ENCODE measurements at regions not wholly inside any gene's neighbourhood (a gene's known extent, or its start where the extent isn't known, plus 50 kb on each side); places are given as distances from the start of the nearest gene placed in this dataset.

GRCh38 chr9:86669422-86669821 lies 277.9 kb downstream of the GAS1 start (continued):
- TF ChIP-seq CSDC2 (CRISPR knock-in tag; IDR thresholded peaks at IDR 0.05): no peak
- TF ChIP-seq ZNF8 (CRISPR knock-in tag; IDR thresholded peaks at IDR 0.05): no peak
- TF ChIP-seq ARNTL (CRISPR knock-in tag; IDR thresholded peaks at IDR 0.05; ENCODE audit: borderline replicate concordance, low read depth): no peak
- no peak for TF ChIP-seq ZNF70 (CRISPR knock-in tag; IDR thresholded peaks at IDR 0.05)
- no peak for TF ChIP-seq ESRRG (CRISPR knock-in tag; IDR thresholded peaks at IDR 0.05)

GRCh38 chr9:86668488-86668887 lies 278.8 kb downstream of the GAS1 start:
- no peak for ATAC-seq
- no peak for TF ChIP-seq ISL1 (CRISPR knock-in tag; IDR thresholded peaks at IDR 0.05)
- no peak for TF ChIP-seq ZFP3 (CRISPR knock-in tag; IDR thresholded peaks at IDR 0.05)
- TF ChIP-seq GLIS3 (CRISPR knock-in tag; IDR thresholded peaks at IDR 0.05): no peak
- TF ChIP-seq ESRRG (CRISPR knock-in tag; IDR thresholded peaks at IDR 0.05): no peak
- no peak for TF ChIP-seq ARNTL (CRISPR knock-in tag; IDR thresholded peaks at IDR 0.05; ENCODE audit: borderline replicate concordance, low read depth)
- TF ChIP-seq POU6F1 (CRISPR knock-in tag; IDR thresholded peaks at IDR 0.05; ENCODE audit: borderline replicate concordance, low read depth): no peak
- TF ChIP-seq OSR1 (CRISPR knock-in tag; IDR thresholded peaks at IDR 0.05): no peak
- TF ChIP-seq SNAI2 (CRISPR knock-in tag; IDR thresholded peaks at IDR 0.05): no peak
- TF ChIP-seq RARB (CRISPR knock-in tag; IDR thresholded peaks at IDR 0.05): no peak
- no peak for TF ChIP-seq ZNF8 (CRISPR knock-in tag; IDR thresholded peaks at IDR 0.05)
- TF ChIP-seq ZNF565 (CRISPR knock-in tag; conservative IDR thresholded peaks at IDR 0.05; ENCODE audit: low read depth): no peak
- no peak for TF ChIP-seq PATZ1 (CRISPR knock-in tag; IDR thresholded peaks at IDR 0.05; ENCODE audit: borderline replicate concordance)
- no peak for TF ChIP-seq TCF4 (CRISPR knock-in tag; IDR thresholded peaks at IDR 0.05; ENCODE audit: borderline replicate concordance)
- TF ChIP-seq ZC3H10 (CRISPR knock-in tag; IDR thresholded peaks at IDR 0.05): no peak
- no peak for TF ChIP-seq TOX (CRISPR knock-in tag; IDR thresholded peaks at IDR 0.05; ENCODE audit: borderline replicate concordance)
- no peak for TF ChIP-seq TSHZ2 (CRISPR knock-in tag; IDR thresholded peaks at IDR 0.05)
- TF ChIP-seq ZFP30 (CRISPR knock-in tag; IDR thresholded peaks at IDR 0.05): no peak
- no peak for TF ChIP-seq CSDC2 (CRISPR knock-in tag; IDR thresholded peaks at IDR 0.05)

GRCh38 chr9:86667307-86667706 lies 280.0 kb downstream of the GAS1 start:
- TF ChIP-seq RARB (CRISPR knock-in tag; IDR thresholded peaks at IDR 0.05): no peak
- no peak for TF ChIP-seq PATZ1 (CRISPR knock-in tag; IDR thresholded peaks at IDR 0.05; ENCODE audit: borderline replicate concordance)
- no peak for TF ChIP-seq CSRNP3 (CRISPR knock-in tag; IDR thresholded peaks at IDR 0.05)
- no peak for TF ChIP-seq ZNF8 (CRISPR knock-in tag; IDR thresholded peaks at IDR 0.05)
- no peak for TF ChIP-seq TSHZ2 (CRISPR knock-in tag; IDR thresholded peaks at IDR 0.05)
- TF ChIP-seq CSDC2 (CRISPR knock-in tag; IDR thresholded peaks at IDR 0.05): no peak
- TF ChIP-seq ZNF70 (CRISPR knock-in tag; IDR thresholded peaks at IDR 0.05): no peak
- no peak for TF ChIP-seq ARNTL (CRISPR knock-in tag; IDR thresholded peaks at IDR 0.05; ENCODE audit: borderline replicate concordance, low read depth)
- no peak for TF ChIP-seq TOX (CRISPR knock-in tag; IDR thresholded peaks at IDR 0.05; ENCODE audit: borderline replicate concordance)
- no peak for TF ChIP-seq SNAI2 (CRISPR knock-in tag; IDR thresholded peaks at IDR 0.05)
- no peak for TF ChIP-seq ZNF565 (CRISPR knock-in tag; conservative IDR thresholded peaks at IDR 0.05; ENCODE audit: low read depth)
- no peak for TF ChIP-seq GLIS3 (CRISPR knock-in tag; IDR thresholded peaks at IDR 0.05)
- no peak for TF ChIP-seq ZC3H10 (CRISPR knock-in tag; IDR thresholded peaks at IDR 0.05)
- no peak for TF ChIP-seq ZFP30 (CRISPR knock-in tag; IDR thresholded peaks at IDR 0.05)
- no peak for TF ChIP-seq BACH2 (CRISPR knock-in tag; IDR thresholded peaks at IDR 0.05; ENCODE audit: borderline replicate concordance)
- 0 out of 3 replicates have a peak, but pooled peaks have one; percentile 26 for ATAC-seq
